ENCODE measurements at regions not wholly inside any gene's neighbourhood (a gene's known extent, or its start where the extent isn't known, plus 50 kb on each side); places are given as distances from the start of the nearest gene placed in this dataset.
A peak's percentile ranks its signal among the peaks of the same experiment; 100 is the strongest.

GRCh38 chr12:18897823-18898222 is 159.9 kb downstream of the CAPZA3 start:
- DNase-seq (ENCODE audit: low read depth in 3 of 3, low spot score in 2 of 3): no peak

GRCh38 chr12:18898470-18898869 is 160.6 kb downstream of the CAPZA3 start:
- DNase-seq (ENCODE audit: low read depth in 3 of 3, low spot score in 2 of 3): no peak

- DNase-seq (ENCODE audit: low read depth in 3 of 3, low spot score in 2 of 3): no peak
Measured at GRCh38 chr12:18899162-18899561, 161.2 kb downstream of the CAPZA3 start.

- DNase-seq (ENCODE audit: low read depth in 3 of 3, low spot score in 2 of 3): no peak
Measured at GRCh38 chr12:18899678-18900317, 161.9 kb downstream of the CAPZA3 start.

DNA sequence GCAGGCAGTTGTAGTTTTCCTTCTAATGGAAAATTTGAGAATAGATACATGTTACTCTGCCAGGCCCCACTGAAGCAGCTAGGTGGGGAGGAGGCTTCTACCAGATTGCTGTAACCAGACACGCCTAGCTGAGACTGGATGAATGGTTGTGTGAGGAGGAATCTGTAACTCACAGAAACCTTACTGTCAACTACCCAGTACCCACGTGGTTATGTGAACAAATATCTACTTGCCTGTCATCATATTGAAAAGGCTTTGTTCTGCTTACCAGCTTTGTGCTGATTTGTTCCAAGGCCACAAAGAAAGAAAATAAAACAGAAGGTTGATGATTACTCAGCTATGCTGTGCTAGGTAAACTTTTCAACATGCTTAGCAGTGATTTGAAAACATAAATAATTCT is 167.2 kb downstream of the CAPZA3 start:
- DNase-seq (ENCODE audit: low read depth in 3 of 3, low spot score in 2 of 3): peak in 1 of 3 donors; percentile 19

DNA sequence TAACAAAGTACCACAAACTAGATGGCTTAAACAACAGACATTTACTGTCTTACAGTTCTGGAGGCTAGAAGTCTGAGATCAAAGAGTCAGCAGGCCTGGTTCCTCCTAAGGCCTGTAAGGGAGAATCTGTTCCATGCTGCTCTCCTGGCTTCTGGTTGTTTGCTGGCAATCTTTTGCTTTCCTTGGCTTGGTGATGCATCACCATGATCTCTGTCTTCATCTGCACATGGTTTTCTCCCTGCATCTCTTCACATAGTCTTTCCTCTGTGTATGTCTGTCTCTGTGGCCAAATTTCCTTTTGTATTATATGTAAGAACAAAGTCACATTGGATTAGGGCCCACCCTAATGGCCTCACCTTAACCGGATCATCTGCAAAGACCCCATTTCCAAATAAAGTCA is 168.5 kb downstream of the CAPZA3 start:
- DNase-seq (ENCODE audit: low read depth in 3 of 3, low spot score in 2 of 3): no peak

DNA sequence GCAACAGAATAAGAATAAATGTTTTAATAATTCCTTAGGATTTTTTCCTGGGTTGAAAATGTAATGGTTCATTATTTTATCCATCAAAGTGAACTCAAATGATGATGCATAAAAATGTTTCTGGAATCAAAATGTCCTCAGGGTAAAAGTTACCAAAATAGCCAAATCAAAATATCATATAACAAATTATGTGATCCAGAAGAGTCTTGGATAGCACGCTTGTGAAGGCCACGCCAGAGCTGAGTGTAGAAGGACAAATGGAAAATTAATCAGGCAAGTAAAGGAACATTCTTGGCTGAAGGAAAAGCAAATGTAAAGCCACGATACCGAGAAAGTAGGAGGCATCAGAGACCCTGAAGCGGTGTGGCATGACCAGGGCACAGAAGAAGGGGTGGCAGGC is 169.2 kb downstream of the CAPZA3 start:
- DNase-seq (ENCODE audit: low read depth in 3 of 3, low spot score in 2 of 3): no peak

GRCh38 chr12:18907728-18908127 is 169.8 kb downstream of the CAPZA3 start:
- DNase-seq (ENCODE audit: low read depth in 3 of 3, low spot score in 2 of 3): no peak

GRCh38 chr12:18908191-18908590 is 170.3 kb downstream of the CAPZA3 start:
- no peak for DNase-seq (ENCODE audit: low read depth in 3 of 3, low spot score in 2 of 3)

GRCh38 chr12:18919871-18920511 is 182.1 kb downstream of the CAPZA3 start:
- no peak for DNase-seq (ENCODE audit: low read depth in 3 of 3, low spot score in 2 of 3)

GRCh38 chr12:18922851-18923250 is 184.9 kb downstream of the CAPZA3 start:
- no peak for DNase-seq (ENCODE audit: low read depth in 3 of 3, low spot score in 2 of 3)

GRCh38 chr12:18923721-18924120 is 185.8 kb downstream of the CAPZA3 start:
- DNase-seq (ENCODE audit: low read depth in 3 of 3, low spot score in 2 of 3): no peak

DNA sequence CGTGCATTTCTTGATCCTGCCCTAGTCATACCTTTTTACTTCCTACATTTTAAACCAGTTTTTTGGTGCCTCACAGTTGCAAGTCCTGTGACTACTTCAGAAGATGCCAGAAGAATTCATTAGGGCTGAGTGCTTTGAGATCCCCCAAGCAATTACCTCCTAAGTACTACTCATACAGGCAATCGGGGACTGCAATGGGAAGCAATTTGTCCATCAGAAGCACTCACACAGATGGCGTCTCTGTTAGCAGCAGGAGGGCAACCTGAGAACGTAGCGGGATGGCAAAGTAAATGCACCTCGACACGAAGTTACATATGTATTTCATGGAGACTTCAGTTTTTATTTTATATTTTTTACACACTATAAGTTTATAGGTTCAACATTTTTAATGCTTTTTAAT is 188.3 kb downstream of the CAPZA3 start:
- no peak for DNase-seq (ENCODE audit: low read depth in 3 of 3, low spot score in 2 of 3)

DNA sequence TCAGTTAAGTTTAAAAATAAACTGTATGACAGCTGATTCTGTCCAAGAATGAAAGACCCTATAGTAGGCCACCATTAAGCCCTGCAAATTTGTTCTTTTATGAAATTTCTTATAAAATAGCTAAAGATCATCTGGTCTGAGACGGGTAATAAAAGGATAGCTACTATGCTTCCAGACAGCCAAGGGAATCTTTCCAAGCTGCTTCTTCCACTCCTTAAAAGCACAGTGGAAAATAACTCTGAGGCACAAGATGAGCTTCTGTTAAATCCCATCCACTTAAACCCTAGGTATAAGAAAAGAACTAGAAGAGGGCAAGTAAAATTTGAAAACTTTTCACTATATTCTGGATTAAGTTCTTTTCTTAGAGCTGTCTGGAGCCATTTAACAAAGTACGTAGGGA is 194.3 kb downstream of the CAPZA3 start:
- DNase-seq (ENCODE audit: low read depth in 3 of 3, low spot score in 2 of 3): no peak

- no peak for DNase-seq (ENCODE audit: low read depth in 3 of 3, low spot score in 2 of 3)
Measured at GRCh38 chr12:18932715-18933114, 194.8 kb downstream of the CAPZA3 start.

- DNase-seq (ENCODE audit: low read depth in 3 of 3, low spot score in 2 of 3): no peak
Measured at GRCh38 chr12:18935371-18935965, 194.1 kb upstream of the PLEKHA5 start.

DNA sequence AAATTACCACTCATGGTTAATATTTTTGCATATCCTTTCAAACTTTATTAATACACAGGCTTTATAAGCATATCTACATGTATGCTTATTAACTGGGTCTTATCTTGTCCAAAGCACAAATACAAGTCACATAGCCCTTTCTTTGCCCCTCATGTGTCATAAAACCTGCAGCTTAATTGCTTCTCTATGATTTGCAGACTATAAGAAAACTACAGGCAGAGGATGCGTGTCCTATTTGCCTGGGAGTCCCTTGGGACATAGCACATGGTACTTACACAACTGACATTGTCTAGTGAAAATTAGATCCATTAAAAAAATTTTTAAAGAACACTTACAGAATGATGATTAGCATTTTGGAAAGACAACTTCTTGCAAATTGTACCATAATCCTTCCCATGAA is 190.5 kb upstream of the PLEKHA5 start:
- DNase-seq (ENCODE audit: low read depth in 3 of 3, low spot score in 2 of 3): no peak

DNA sequence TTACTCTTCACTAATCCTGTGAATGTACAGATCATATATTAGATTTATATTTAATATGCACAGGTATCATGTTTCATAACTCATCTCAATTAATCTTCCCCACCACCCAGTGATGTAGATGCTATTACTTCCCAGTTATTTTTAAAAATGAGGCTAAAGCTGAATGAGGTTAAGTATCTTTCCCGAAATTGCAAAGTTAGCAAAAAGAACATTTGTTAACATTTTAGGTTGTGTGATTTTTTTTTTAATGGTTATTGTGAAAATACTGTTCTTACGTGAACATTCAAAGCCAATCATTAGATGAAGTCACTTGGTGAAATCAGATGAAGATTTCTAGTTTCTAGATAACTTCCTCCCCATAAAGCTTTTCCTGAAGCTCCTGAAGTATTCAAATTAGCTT is 186.9 kb upstream of the PLEKHA5 start:
- no peak for DNase-seq (ENCODE audit: low read depth in 3 of 3, low spot score in 2 of 3)

DNA sequence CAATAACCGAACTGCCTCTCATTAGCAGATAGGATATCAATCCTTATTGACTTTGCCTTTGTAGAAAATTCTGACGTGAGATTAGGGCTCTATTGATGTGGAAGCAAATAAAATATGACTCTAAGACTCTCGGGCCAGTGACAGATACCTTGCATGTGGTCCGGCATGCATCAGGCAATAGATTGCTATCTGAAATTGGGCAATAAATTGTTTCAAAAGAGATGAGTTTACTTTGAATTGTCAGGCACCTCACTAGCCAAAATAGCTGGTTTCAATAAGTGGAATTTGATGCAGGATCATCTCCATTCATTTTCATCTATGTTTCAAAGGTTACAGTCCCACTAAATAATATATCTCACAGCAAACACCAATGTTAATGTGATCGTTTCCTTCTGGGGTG is 186.3 kb upstream of the PLEKHA5 start:
- DNase-seq (ENCODE audit: low read depth in 3 of 3, low spot score in 2 of 3): no peak

GRCh38 chr12:18946106-18946505 is 183.4 kb upstream of the PLEKHA5 start:
- DNase-seq (ENCODE audit: low read depth in 3 of 3, low spot score in 2 of 3): no peak

DNA sequence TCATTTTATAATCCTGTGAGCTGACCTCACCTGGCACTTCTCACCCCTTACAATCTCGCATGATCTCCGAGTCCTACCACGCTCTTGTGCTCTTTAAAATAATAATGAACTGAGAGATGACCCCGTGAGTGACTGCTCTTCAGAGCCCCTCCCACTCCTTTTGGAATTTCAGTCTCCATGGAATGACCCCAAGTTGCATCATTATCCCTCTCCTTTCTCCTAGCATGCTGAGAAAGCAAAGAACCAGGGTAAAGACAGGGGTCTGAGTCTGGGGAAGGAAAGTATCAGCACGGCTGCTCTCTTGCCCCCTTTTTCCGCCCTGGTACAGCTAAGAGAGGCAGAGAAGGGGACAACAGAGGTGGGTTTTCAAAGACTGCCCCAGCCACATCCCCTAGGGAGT is 178.3 kb upstream of the PLEKHA5 start:
- DNase-seq (ENCODE audit: low read depth in 3 of 3, low spot score in 2 of 3): no peak

DNA sequence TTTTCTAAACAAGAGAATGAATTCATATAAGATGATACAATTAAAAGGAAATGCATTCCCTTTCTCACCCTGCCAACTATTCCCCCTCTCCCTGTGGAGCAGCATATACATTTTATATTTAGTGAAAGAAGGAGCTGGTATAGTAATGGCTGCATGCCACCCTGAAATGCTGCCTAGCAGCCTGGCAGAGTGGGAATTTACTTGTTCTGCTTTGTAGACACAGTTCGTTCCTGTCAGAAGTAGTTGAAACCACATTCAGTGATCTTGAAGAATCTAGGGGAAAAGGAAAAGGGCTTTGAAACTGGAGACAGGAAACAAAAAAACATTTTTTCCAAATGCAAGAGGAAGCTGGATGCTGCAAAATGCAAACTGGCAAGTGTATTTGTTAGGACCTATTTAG is 176.0 kb upstream of the PLEKHA5 start:
- DNase-seq (ENCODE audit: low read depth in 3 of 3, low spot score in 2 of 3): no peak

Measured in right renal cortex interstitium (tissue), 3 donors.